Esophagus (tissue), 2 donors: ENCODE measurements at regions not wholly inside any gene's neighbourhood (a gene's known extent, or its start where the extent isn't known, plus 50 kb on each side); places are given as distances from the start of the nearest gene placed in this dataset.

Experiments
- H3K27ac ChIP-seq, 2 donors: one replicate each; pipeline ENCODE4 v1.5.1; 2013; ENCODE audit warnings: low read depth in 2 of 2, mild to moderate bottlenecking in 2 of 2, inconsistent platforms in 1 of 2, low read length in 1 of 2, moderate library complexity in 1 of 2
- H3K27me3 ChIP-seq, 2 donors: one replicate each; pipeline ENCODE4 v1.6.1; 2013; ENCODE audit warnings: low read length in 2 of 2, control low read depth in 1 of 2, mild to moderate bottlenecking in 1 of 2; ENCODE audit not compliant: insufficient read depth in 2 of 2, control insufficient read depth in 1 of 2
- H3K36me3 ChIP-seq, 2 donors: one replicate each; pipeline ENCODE4 v1.6.1; 2013; ENCODE audit warnings: low read length in 1 of 2; ENCODE audit not compliant: control insufficient read depth in 2 of 2, insufficient read depth in 2 of 2
- H3K4me1 ChIP-seq, 2 donors: one replicate each; pipeline ENCODE4 v1.6.1; 2013; ENCODE audit warnings: low read length in 1 of 2; ENCODE audit not compliant: control insufficient read depth in 2 of 2, insufficient read depth in 2 of 2
- H3K4me3 ChIP-seq, 2 donors: one replicate each; pipeline ENCODE4 v1.5.1; 2013; ENCODE audit warnings: low read length in 2 of 2, mild to moderate bottlenecking in 2 of 2, low read depth in 1 of 2, moderate library complexity in 1 of 2
- H3K9me3 ChIP-seq, 2 donors: one replicate each; pipeline ENCODE4 v1.6.1; 2013; ENCODE audit warnings: mild to moderate bottlenecking in 2 of 2, low read depth in 1 of 2, low read length in 1 of 2, moderate library complexity in 1 of 2; ENCODE audit not compliant: control insufficient read depth in 2 of 2, insufficient read depth in 1 of 2
- WGBS, 2 donors: extraction: QIAGEN DNeasy Blood & Tissue Kit; methylation state at CpG; one replicate each; pipeline ENCODE4 v1.1.7; 2013; 5-methylcytosine and 5-hydroxymethylcytosine counted together
- donor health status: healthy with polysubstance abuse.
- donor health status: Bipolar disorder and iron deficiency.

DNA sequence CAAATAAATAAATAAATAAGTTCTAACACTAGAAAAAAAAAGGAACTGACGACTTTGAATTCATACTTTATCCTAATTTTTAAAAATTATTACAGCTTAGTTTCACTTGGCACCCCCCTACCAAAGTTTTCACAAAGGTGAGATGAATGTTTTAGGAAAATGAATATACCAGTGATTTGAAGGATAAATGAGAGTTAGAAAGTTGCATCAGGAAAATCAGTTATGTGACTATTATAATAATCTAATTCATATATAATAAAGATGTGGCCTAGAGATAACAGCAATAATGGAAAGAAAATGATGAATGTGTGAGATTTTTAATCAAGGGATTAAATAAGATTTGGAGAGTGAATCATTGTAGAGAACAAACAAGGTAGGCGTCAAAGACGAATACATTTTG, 103.0 kb upstream of the RAP1B start:
- H3K4me3 ChIP-seq, result no peak overlapping the region
- WGBS, 2 donors, result 76 to 79% methylated on average over 3 of the region's 3 CpGs
- H3K4me1 ChIP-seq, result no peaks in the 10 kb centered on the region
- no peaks in the 10 kb centered on the region for H3K9me3 ChIP-seq
- H3K27me3 ChIP-seq, result no peaks in the 10 kb centered on the region
- H3K36me3 ChIP-seq, result no peaks in the 10 kb centered on the region
- no peak overlapping the region for H3K27ac ChIP-seq

DNA sequence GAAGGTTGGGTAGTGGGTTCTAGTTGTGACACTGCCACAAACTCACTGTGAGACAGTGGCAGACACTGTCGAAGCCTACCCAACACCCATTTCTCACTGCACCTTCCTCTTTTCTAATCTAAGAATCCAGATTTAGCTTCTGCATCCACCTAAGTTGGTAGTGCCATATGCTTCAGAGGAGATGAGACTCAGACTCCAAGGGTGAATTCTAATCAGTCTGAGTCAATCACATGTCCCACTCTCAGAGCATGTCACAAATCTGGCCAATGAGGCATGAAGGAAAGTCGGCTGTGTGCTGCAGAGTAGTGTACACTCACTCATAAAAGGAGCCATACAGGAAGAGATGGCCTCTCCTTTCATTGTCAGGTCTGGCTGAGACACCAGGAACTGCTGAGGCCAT, 102.1 kb upstream of the RAP1B start:
- Histone ChIP-seq H3K4me3 (no peak overlapping the region), H3K4me1 (no peaks in the 10 kb centered on the region), H3K27me3 (no peaks in the 10 kb centered on the region), H3K9me3 (no peaks in the 10 kb centered on the region), H3K36me3 (no peaks in the 10 kb centered on the region), H3K27ac (no peak overlapping the region)
- WGBS, 2 donors, result 75 to 91% methylated on average over 2 of the region's 2 CpGs

DNA sequence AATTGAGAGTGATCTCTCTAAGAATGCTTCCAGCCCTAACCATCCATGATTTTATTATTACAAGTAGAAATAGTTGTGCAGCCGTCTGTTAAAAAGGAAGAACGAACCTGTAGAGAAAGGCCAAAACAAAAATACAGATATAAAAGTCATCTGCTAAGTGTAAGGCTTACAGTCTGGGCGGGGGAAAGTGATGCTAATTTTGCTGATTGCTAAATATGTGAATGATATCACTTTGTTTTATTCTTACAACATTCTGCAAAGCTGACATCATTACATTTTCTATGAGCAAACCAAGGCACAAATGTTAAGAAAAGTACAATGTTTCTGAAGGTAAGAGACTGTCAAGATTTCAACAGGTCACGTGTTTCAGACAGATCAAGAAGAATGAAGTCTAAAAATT, 101.5 kb upstream of the RAP1B start:
- no peaks in the 10 kb centered on the region for H3K27me3 ChIP-seq
- no peak overlapping the region for H3K27ac ChIP-seq
- no peaks in the 10 kb centered on the region for H3K9me3 ChIP-seq
- H3K4me3 ChIP-seq, result no peak overlapping the region
- H3K4me1 ChIP-seq, result no peaks in the 10 kb centered on the region
- WGBS, 2 donors, result 91 to 94% methylated on average over 4 of the region's 4 CpGs
- H3K36me3 ChIP-seq, result no peaks in the 10 kb centered on the region

DNA sequence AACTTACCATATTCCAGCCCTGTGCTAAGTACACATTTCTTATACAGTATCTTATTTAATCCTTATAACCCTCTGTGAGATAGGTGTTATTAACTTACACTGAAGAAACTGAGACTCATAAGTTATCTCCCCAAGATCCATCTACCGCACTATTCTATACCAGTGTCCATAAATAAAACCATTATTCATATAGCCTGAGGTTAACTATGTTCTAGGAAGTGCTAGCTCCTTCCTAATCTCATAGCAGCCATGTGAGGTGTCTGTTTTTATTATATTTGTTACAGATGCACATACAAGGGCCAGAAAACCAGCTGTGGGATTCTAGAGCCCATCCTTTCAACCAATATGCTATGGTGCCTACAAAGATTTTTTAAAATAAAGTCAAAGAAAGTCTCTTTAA, 100.3 kb upstream of the RAP1B start:
- 57 to 81% methylated on average over 1 of the region's 1 CpG for WGBS, 2 donors
- Histone ChIP-seq H3K9me3 (no peaks in the 10 kb centered on the region), H3K27ac (no peak overlapping the region), H3K27me3 (no peaks in the 10 kb centered on the region), H3K4me1 (no peaks in the 10 kb centered on the region), H3K4me3 (no peak overlapping the region), H3K36me3 (no peaks in the 10 kb centered on the region)

DNA sequence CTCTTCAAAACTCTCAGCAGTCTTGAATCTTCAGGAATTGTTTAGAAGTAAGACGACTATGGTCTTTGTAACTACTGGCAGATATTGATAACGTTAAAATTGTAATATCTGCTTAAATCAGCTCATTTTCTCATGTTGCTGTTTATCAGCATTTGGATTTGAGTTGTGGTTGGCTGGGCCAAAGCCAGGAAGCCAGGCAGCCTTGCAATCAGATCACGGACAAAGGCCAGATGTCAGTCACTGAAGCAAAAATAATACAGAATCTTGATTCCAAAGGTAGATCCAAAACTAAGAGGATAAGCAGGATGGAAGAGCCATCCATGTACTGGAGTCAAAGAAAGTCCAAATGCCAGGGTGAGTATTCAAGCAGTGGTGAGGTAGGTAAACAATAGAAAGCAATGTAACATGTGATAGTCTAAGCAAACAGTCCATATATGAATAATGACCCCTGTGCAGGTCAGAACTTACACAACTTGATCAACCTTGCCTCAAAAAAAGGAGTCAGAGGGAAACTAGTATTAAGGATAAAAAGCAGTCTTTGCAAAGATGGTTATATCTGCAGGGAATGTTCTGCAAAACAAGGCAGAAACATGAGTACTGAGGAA, 95.8 kb upstream of the RAP1B start:
- Histone ChIP-seq H3K27ac (no peak overlapping the region), H3K27me3 (no peaks in the 10 kb centered on the region), H3K4me3 (no peak overlapping the region), H3K4me1 (no peaks in the 10 kb centered on the region), H3K36me3 (no peaks in the 10 kb centered on the region), H3K9me3 (no peaks in the 10 kb centered on the region)
- WGBS, 2 donors, result 76 to 83% methylated on average over 3 of the region's 3 CpGs

DNA sequence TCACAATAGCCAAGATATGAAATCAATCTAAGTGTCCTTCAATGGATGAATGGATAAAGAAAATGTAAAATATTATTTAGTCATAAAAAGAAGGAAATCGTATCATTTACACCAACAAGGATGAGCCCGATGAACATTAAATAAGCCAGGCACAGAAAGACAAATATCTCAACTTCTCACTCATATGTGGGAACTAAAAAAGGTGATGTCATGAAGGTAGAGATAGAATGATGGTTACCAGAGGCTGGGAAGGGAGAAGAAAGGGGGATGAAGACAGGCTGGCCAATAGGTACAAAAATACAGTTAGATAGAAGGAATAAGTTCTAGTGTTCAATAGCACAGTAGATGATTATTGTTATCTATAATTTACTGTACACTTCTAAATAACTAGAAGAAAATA, 94.9 kb upstream of the RAP1B start:
- Histone ChIP-seq H3K9me3 (no peaks in the 10 kb centered on the region), H3K36me3 (no peaks in the 10 kb centered on the region)

DNA sequence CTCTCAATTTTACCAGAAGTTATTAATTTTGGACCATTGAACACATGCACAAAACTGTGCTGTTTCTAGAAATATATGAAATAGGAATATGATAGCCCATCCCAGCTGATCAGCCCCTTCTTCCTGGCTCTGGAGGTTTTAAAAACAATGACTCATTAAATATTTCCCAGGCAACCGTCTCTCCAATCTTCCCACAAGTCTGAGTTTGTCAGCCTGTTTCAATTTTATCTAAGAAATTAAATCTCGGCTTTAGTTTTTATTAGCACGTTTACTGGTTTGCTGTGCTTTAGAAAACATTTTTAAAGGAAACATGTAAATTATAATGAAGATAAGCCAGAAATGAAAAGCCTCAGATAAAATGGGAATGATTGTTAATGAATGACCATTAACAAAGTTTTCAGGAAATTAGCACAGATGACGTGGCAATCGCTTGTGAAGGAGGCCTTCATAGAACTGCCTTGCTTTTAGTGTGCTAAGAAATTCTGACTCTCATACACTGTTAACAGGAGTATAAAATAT, 89.3 kb upstream of the RAP1B start:
- WGBS, 2 donors, result 46 to 47% methylated on average over 5 of the region's 5 CpGs
- H3K4me3 ChIP-seq, result no peak overlapping the region
- no peaks in the 10 kb centered on the region for H3K4me1 ChIP-seq
- no peak overlapping the region for H3K27ac ChIP-seq
- H3K9me3 ChIP-seq, result no peaks in the 10 kb centered on the region
- H3K27me3 ChIP-seq, result no peaks in the 10 kb centered on the region
- no peaks in the 10 kb centered on the region for H3K36me3 ChIP-seq

More for the DNA sequence above, 94.9 kb upstream of the RAP1B start:
- Histone ChIP-seq H3K4me1 (no peaks in the 10 kb centered on the region), H3K27me3 (no peaks in the 10 kb centered on the region), H3K4me3 (no peak overlapping the region), H3K27ac (no peak overlapping the region)
- WGBS, 2 donors, result 96 to 97% methylated on average over 2 of the region's 2 CpGs

DNA sequence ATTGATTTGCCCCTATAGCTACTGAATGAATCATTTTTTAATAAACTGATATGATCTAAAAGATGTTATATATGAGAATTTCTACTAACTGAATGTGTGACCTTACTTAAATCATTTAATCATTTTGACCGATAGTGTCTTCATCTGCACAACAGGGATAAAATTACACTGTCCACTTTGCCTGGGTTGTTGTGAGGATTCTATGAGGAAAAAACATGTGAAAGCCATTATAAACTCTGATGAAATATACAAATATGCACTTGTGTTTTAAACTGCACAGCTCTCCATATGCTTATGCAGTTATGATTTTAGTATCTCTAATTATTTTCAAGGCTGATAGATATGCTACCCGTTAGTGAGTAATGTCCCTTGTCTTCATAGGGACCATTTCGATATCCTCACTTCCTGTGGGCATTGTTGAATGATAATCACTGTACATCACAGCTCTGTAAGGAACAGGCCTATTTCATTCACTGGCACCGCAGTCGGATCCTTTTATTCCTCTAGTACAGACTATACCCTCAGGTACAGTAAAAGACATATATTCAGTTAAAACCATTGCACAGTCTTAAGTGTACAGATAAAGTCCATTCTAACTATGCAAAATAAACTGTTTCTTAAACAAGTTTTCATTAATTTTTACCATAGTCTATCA, 88.7 kb upstream of the RAP1B start:
- Histone ChIP-seq H3K4me1 (no peaks in the 10 kb centered on the region), H3K4me3 (no peak overlapping the region), H3K36me3 (no peaks in the 10 kb centered on the region), H3K27ac (no peak overlapping the region), H3K9me3 (no peaks in the 10 kb centered on the region), H3K27me3 (no peaks in the 10 kb centered on the region)
- WGBS, 2 donors, result 80 to 88% methylated on average over 5 of the region's 5 CpGs

DNA sequence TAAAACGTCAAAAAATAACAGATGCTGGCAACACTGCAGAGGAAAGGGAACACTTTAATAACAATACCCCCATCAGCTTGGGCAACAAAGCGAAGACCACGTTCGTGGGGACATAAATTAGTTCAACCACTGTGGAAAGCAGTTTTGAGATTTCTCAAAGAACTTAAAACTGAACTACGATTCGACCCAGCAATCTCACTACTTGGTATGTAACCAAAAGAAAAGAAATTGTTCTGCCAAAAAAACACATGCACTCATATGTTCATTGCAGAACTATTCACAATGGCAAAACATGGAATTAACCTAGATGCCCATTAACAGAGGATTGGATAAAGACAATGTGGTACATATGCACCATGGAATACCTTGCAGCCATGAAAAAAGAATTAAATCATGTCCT, 81.2 kb upstream of the RAP1B start:
- Histone ChIP-seq H3K27me3 (no peaks in the 10 kb centered on the region), H3K27ac (no peak overlapping the region), H3K9me3 (no peaks in the 10 kb centered on the region), H3K36me3 (no peaks in the 10 kb centered on the region), H3K4me1 (no peaks in the 10 kb centered on the region), H3K4me3 (no peak overlapping the region)
- 74 to 77% methylated on average over 6 of the region's 6 CpGs for WGBS, 2 donors

DNA sequence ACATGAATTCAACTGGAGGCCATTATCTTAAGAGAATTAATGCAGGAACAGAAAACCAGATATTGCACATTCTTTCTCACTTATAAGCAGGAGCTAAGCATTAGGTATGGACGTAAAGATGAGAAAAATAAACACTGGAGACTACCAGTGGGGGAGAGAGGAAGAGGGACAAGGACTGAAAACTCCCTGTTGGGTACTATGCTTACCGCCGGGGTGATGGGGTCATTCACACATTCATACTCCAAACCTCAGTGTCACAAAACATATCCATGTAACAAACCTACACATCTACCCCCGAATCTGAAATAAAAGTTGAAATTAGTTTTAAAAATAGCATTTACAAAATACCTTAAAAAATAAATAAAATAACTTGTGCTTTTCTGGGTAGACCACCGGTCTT, 80.8 kb upstream of the RAP1B start:
- 90 to 91% methylated on average over 5 of the region's 5 CpGs for WGBS, 2 donors
- H3K36me3 ChIP-seq, result no peaks in the 10 kb centered on the region

More for the DNA sequence above, 80.8 kb upstream of the RAP1B start:
- Histone ChIP-seq H3K27me3 (no peaks in the 10 kb centered on the region), H3K9me3 (no peaks in the 10 kb centered on the region), H3K4me3 (no peak overlapping the region), H3K4me1 (no peaks in the 10 kb centered on the region), H3K27ac (no peak overlapping the region)
